ENCODE measurements at regions not wholly inside any gene's neighbourhood (a gene's known extent, or its start where the extent isn't known, plus 50 kb on each side); places are given as distances from the start of the nearest gene placed in this dataset.

DNA sequence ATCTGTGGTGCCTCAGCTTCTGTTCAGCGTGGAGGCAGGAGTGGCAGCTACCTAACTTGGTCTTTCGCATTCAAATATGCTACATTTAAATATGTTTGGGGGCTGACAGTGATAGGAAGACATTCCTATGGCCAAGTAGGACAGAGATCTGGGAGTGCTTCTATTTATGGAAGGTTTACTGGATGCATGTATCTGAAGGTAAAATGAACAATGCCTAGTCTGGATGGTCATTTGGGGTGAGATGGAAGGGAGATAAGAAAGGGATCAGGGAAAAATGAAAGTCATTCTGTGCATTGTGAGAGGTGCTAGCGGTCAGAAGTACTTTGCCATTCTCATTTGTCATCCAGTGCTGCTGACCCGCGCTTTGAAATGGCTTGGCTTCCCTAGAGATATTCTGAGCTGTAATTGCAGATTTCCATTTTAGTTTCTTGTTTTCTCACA, 107.3 kb upstream of the FOXN2 start:
- WGBS, 3 donors = 74 to 93% (median 89%) methylated on average over 5 of the region's 5 CpGs
- H3K27me3 ChIP-seq (ENCODE audit: control insufficient read depth in 3 of 3, insufficient read depth in 3 of 3, low read length in 3 of 3) = no peaks in the 10 kb centered on the region
- no peaks in the 10 kb centered on the region for H3K9me3 ChIP-seq (ENCODE audit: control insufficient read depth in 2 of 2, insufficient read depth in 1 of 2, low read depth in 1 of 2, low read length in 1 of 2)
- DNase-seq = no peak
- H3K36me3 ChIP-seq (ENCODE audit: control insufficient read depth in 3 of 3, insufficient read depth in 2 of 3, low read depth in 1 of 3, low read length in 3 of 3) = no peaks in the 10 kb centered on the region
- no peak overlapping the region for H3K27ac ChIP-seq (ENCODE audit: low read depth in 1 of 3, low read length in 2 of 3)
- H3K4me3 ChIP-seq (ENCODE audit: low read depth in 1 of 3, low read length in 3 of 3) = no peak overlapping the region
- FAIRE-seq = no peak
- peaks cover 0 to 6% (median 0%) of the 10 kb centered on the region in 3 donors for H3K4me1 ChIP-seq (ENCODE audit: control insufficient read depth in 3 of 3, insufficient read depth in 2 of 3, low read depth in 1 of 3, low read length in 2 of 3)

DNA sequence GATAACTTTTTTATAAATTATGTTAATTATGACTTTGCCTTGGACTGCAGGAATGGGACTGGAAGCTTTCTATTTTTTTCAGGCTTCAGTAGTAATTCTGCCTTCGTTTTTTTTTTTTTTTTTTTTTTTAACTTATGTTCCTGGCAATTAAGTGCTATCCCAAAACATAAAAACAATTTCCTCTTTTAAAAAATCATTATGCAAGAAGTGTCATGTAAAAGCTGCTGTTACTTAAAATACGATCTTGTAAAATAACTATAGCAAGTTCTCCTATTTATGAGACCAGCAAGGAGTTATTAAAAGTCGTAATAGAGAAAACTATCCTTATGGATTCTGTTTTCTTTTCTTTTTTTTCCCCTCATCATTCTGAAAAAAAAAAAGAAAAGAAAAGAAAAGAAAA, 106.6 kb upstream of the FOXN2 start:
- no peak overlapping the region for H3K4me3 ChIP-seq (ENCODE audit: low read depth in 1 of 3, low read length in 3 of 3)
- H3K36me3 ChIP-seq (ENCODE audit: control insufficient read depth in 3 of 3, insufficient read depth in 2 of 3, low read depth in 1 of 3, low read length in 3 of 3) = no peaks in the 10 kb centered on the region
- H3K9me3 ChIP-seq (ENCODE audit: control insufficient read depth in 2 of 2, insufficient read depth in 1 of 2, low read depth in 1 of 2, low read length in 1 of 2) = no peaks in the 10 kb centered on the region
- H3K27ac ChIP-seq (ENCODE audit: low read depth in 1 of 3, low read length in 2 of 3) = no peak overlapping the region
- DNase-seq (no peak), FAIRE-seq (no peak)
- H3K4me1 ChIP-seq (ENCODE audit: control insufficient read depth in 3 of 3, insufficient read depth in 2 of 3, low read depth in 1 of 3, low read length in 2 of 3) = peaks cover 0 to 6% (median 0%) of the 10 kb centered on the region in 3 donors
- 67 to 73% (median 70%) methylated on average over 3 of the region's 3 CpGs for WGBS, 3 donors
- no peaks in the 10 kb centered on the region for H3K27me3 ChIP-seq (ENCODE audit: control insufficient read depth in 3 of 3, insufficient read depth in 3 of 3, low read length in 3 of 3)

DNA sequence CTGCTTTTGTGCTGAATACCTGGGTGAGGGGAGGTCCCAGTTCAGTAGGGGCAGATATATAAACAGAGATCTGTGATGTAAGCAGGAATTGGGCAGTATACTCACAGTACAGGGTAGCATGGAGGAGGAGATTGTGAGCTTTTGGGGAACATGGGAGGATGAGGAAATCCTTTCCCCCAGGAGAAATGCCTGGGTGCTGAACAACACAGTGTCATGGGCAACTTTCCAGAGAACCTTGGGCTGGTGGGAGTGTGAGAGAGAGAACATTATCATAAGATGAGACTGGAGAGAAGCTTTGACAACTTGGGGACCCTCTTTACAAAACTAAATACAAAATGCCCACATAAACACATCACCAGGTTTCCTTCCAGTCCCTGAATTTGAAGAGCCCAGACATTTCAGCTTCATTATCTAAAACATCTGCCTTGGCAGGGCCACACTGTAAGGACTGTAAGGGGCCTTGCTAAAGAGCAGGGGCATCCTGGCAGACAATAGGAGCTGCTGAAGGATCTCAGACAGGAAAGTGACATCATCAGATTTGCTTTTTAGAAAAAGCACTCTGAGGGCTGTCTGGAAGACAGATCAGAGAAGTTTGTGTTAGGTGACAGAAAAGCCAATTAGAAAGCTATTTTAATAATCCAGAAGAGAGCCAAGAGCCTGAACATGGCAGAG, 105.1 kb upstream of the FOXN2 start:
- no peaks in the 10 kb centered on the region for H3K36me3 ChIP-seq (ENCODE audit: control insufficient read depth in 3 of 3, insufficient read depth in 2 of 3, low read depth in 1 of 3, low read length in 3 of 3)
- H3K4me1 ChIP-seq (ENCODE audit: control insufficient read depth in 3 of 3, insufficient read depth in 2 of 3, low read depth in 1 of 3, low read length in 2 of 3) = peaks cover 0 to 6% (median 0%) of the 10 kb centered on the region in 3 donors
- H3K9me3 ChIP-seq (ENCODE audit: control insufficient read depth in 2 of 2, insufficient read depth in 1 of 2, low read depth in 1 of 2, low read length in 1 of 2) = peaks cover 0 to 3% of the 10 kb centered on the region in 2 donors
- DNase-seq (no peak), FAIRE-seq (no peak)
- no peaks in the 10 kb centered on the region for H3K27me3 ChIP-seq (ENCODE audit: control insufficient read depth in 3 of 3, insufficient read depth in 3 of 3, low read length in 3 of 3)
- H3K27ac ChIP-seq (ENCODE audit: low read depth in 1 of 3, low read length in 2 of 3) = no peak overlapping the region
- no peak overlapping the region for H3K4me3 ChIP-seq (ENCODE audit: low read depth in 1 of 3, low read length in 3 of 3)

DNA sequence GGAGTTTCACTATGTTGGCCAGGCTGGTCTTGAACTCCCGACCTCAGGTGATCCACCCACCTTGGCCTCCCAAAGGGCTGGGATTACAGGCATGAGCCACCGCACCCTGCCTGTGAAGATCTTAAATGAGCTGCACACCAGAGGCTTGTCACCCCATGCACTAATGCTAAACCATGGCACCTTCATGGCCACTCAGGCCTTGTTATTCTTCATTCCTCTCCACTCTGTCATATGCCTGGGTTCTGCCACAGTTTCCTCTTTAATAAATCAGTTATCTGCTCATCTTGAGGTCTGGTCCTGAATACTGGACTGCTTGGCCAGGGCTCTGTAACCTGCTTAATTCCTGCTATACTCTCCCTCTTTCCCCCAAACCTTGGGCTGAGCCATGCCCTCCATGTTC, 104.3 kb upstream of the FOXN2 start:
- H3K4me3 ChIP-seq (ENCODE audit: low read depth in 1 of 3, low read length in 3 of 3) = no peak overlapping the region
- no peaks in the 10 kb centered on the region for H3K27me3 ChIP-seq (ENCODE audit: control insufficient read depth in 3 of 3, insufficient read depth in 3 of 3, low read length in 3 of 3)
- FAIRE-seq = no peak
- H3K4me1 ChIP-seq (ENCODE audit: control insufficient read depth in 3 of 3, insufficient read depth in 2 of 3, low read depth in 1 of 3, low read length in 2 of 3) = peaks cover 0 to 6% (median 0%) of the 10 kb centered on the region in 3 donors
- H3K36me3 ChIP-seq (ENCODE audit: control insufficient read depth in 3 of 3, insufficient read depth in 2 of 3, low read depth in 1 of 3, low read length in 3 of 3) = no peaks in the 10 kb centered on the region
- no peak overlapping the region for H3K27ac ChIP-seq (ENCODE audit: low read depth in 1 of 3, low read length in 2 of 3)
- WGBS, 3 donors = 86 to 100% (median 97%) methylated on average over 2 of the region's 2 CpGs
- peaks cover 0 to 3% of the 10 kb centered on the region in 2 donors for H3K9me3 ChIP-seq (ENCODE audit: control insufficient read depth in 2 of 2, insufficient read depth in 1 of 2, low read depth in 1 of 2, low read length in 1 of 2)
- no peak for DNase-seq

DNA sequence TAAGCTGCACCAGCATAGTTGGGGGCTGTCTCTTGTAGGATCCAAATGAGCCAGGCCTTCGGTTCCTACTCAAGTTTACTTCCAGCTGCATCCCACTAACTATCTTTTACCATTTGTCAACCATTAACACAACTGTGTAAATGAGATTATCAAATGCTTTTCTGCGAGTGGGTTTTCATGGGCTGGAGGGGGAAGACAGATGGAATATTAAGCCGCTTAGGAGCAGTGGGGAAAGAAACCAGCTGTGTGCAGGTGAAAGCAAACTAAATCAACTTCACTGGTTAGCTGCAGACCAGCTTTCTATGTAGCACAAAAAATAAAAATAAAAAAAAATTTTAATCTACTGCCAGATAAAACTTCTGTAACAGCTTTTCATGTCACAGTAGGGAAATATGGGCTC, 100.8 kb upstream of the FOXN2 start:
- no peak for FAIRE-seq

DNA sequence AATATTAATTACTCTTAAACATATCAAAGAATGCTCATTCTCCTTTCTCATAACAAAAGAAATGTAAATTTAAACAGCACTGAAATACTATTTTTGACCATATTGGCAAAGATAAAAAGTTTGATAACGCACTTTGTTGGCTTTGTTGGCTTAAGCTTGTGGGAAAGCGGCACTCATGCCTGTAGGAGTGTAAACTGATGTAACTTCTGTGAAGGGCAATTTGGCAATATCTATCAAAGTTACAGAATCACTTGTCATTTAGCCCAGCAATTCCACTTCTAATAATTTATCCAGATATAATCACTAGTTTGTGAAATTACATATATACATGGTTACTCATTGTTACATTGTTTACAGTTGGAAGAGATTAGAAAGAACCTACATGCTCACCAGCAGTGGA, 96.3 kb upstream of the FOXN2 start:
- Histone ChIP-seq H3K4me1 (ENCODE audit: control insufficient read depth in 3 of 3, insufficient read depth in 2 of 3, low read depth in 1 of 3, low read length in 2 of 3) (peaks cover 0 to 32% (median 2%) of the 10 kb centered on the region in 3 donors), H3K36me3 (ENCODE audit: control insufficient read depth in 3 of 3, insufficient read depth in 2 of 3, low read depth in 1 of 3, low read length in 3 of 3) (no peaks in the 10 kb centered on the region), H3K27me3 (ENCODE audit: control insufficient read depth in 3 of 3, insufficient read depth in 3 of 3, low read length in 3 of 3) (no peaks in the 10 kb centered on the region), H3K9me3 (ENCODE audit: control insufficient read depth in 2 of 2, insufficient read depth in 1 of 2, low read depth in 1 of 2, low read length in 1 of 2) (peaks cover 0 to 3% of the 10 kb centered on the region in 2 donors), H3K4me3 (ENCODE audit: low read depth in 1 of 3, low read length in 3 of 3) (no peak overlapping the region), H3K27ac (ENCODE audit: low read depth in 1 of 3, low read length in 2 of 3) (no peak overlapping the region)
- FAIRE-seq = no peak
- WGBS, 3 donors = 84 to 97% (median 90%) methylated on average over 2 of the region's 2 CpGs
- no peak for DNase-seq

More for the DNA sequence above, 100.8 kb upstream of the FOXN2 start:
- peaks cover 0 to 3% of the 10 kb centered on the region in 2 donors for H3K9me3 ChIP-seq (ENCODE audit: control insufficient read depth in 2 of 2, insufficient read depth in 1 of 2, low read depth in 1 of 2, low read length in 1 of 2)
- H3K27me3 ChIP-seq (ENCODE audit: control insufficient read depth in 3 of 3, insufficient read depth in 3 of 3, low read length in 3 of 3) = no peaks in the 10 kb centered on the region
- H3K4me3 ChIP-seq (ENCODE audit: low read depth in 1 of 3, low read length in 3 of 3) = no peak overlapping the region
- H3K36me3 ChIP-seq (ENCODE audit: control insufficient read depth in 3 of 3, insufficient read depth in 2 of 3, low read depth in 1 of 3, low read length in 3 of 3) = no peaks in the 10 kb centered on the region
- 83 to 92% (median 91%) methylated on average over 3 of the region's 3 CpGs for WGBS, 3 donors
- DNase-seq = no peak
- peaks cover 0 to 7% (median 0%) of the 10 kb centered on the region in 3 donors for H3K4me1 ChIP-seq (ENCODE audit: control insufficient read depth in 3 of 3, insufficient read depth in 2 of 3, low read depth in 1 of 3, low read length in 2 of 3)
- no peak overlapping the region for H3K27ac ChIP-seq (ENCODE audit: low read depth in 1 of 3, low read length in 2 of 3)

DNA sequence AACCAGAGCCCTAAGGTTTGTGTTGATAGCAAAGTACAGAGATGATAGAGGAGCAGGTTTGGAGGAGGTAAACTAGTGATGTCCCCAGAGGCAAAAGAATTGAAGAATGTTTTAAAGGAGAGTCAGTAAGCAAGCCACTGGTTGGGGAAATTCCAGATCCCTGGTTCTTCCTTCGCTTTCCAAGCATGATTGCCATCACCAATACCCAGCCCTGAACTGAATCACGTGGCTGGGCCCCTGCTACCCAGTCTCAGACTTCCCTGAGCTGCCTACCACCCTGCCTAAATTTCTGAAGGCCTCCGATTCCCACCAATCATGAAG, 95.3 kb upstream of the FOXN2 start:
- H3K36me3 ChIP-seq (ENCODE audit: control insufficient read depth in 3 of 3, insufficient read depth in 2 of 3, low read depth in 1 of 3, low read length in 3 of 3) = no peaks in the 10 kb centered on the region
- peaks cover 0 to 32% (median 2%) of the 10 kb centered on the region in 3 donors for H3K4me1 ChIP-seq (ENCODE audit: control insufficient read depth in 3 of 3, insufficient read depth in 2 of 3, low read depth in 1 of 3, low read length in 2 of 3)
- no peak overlapping the region for H3K4me3 ChIP-seq (ENCODE audit: low read depth in 1 of 3, low read length in 3 of 3)
- peaks cover 0 to 2% of the 10 kb centered on the region in 2 donors for H3K9me3 ChIP-seq (ENCODE audit: control insufficient read depth in 2 of 2, insufficient read depth in 1 of 2, low read depth in 1 of 2, low read length in 1 of 2)
- DNase-seq (peak in 1 of 2 donors; percentile 8), FAIRE-seq (no peak)
- 84 to 89% (median 88%) methylated on average over 3 of the region's 3 CpGs for WGBS, 3 donors
- no peaks in the 10 kb centered on the region for H3K27me3 ChIP-seq (ENCODE audit: control insufficient read depth in 3 of 3, insufficient read depth in 3 of 3, low read length in 3 of 3)
- peak overlapping the region in 1 of 3 donors; percentile 84 for H3K27ac ChIP-seq (ENCODE audit: low read depth in 1 of 3, low read length in 2 of 3)

DNA sequence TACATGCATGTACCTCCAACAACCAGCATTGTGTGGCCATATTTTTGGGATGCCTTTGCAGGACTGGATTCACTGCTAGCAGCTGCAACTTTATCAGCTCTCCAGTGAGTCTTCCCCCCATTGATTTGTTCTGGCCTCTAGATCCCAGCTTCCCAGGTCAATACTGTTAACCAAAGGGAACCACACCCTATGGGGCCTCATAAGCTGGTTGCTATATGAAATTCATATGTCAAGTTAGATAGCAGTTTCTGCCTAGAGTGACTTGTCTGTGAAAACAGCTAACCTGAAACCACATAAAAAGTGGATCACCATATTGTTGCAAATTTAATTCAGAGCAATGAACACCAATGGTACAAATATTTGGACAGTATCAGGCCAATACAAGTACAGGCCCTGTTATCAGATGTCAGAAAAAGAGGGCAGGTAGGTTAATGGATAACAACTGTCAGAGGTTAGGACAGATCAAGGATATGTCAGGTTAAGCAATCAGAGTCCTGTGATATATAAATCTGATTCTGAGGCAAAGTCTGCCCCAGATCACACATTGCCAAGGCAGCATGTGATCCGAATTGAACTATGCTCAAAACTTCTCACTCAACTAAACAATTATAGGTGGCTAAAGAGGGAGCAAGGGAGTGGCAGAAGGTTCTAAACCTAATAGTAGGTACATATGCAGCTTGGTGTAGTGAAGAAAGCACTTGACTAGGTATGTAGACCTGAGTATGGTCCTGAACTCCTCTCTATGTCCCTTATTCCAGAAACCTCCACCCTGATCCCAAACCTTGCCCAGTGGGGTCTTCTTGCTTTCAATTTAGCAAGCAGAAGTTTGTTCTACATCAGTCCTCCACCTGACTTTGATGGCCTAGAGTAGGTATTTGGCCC, 94.7 kb upstream of the FOXN2 start:
- Histone ChIP-seq H3K4me1 (ENCODE audit: control insufficient read depth in 3 of 3, insufficient read depth in 2 of 3, low read depth in 1 of 3, low read length in 2 of 3) (peaks cover 0 to 32% (median 2%) of the 10 kb centered on the region in 3 donors), H3K4me3 (ENCODE audit: low read depth in 1 of 3, low read length in 3 of 3) (no peak overlapping the region), H3K27me3 (ENCODE audit: control insufficient read depth in 3 of 3, insufficient read depth in 3 of 3, low read length in 3 of 3) (no peaks in the 10 kb centered on the region), H3K9me3 (ENCODE audit: control insufficient read depth in 2 of 2, insufficient read depth in 1 of 2, low read depth in 1 of 2, low read length in 1 of 2) (no peaks in the 10 kb centered on the region), H3K36me3 (ENCODE audit: control insufficient read depth in 3 of 3, insufficient read depth in 2 of 3, low read depth in 1 of 3, low read length in 3 of 3) (no peaks in the 10 kb centered on the region), H3K27ac (ENCODE audit: low read depth in 1 of 3, low read length in 2 of 3) (peak overlapping the region; percentile 18 to 84 (median 32))
- peak; percentile 81 to 86 for DNase-seq
- WGBS, 3 donors = 17 to 50% (median 32%) methylated on average over 1 of the region's 1 CpG
- no peak for FAIRE-seq
